ENCODE measurements at regions not wholly inside any gene's neighbourhood (a gene's known extent, or its start where the extent isn't known, plus 50 kb on each side); places are given as distances from the start of the nearest gene placed in this dataset.

DNA sequence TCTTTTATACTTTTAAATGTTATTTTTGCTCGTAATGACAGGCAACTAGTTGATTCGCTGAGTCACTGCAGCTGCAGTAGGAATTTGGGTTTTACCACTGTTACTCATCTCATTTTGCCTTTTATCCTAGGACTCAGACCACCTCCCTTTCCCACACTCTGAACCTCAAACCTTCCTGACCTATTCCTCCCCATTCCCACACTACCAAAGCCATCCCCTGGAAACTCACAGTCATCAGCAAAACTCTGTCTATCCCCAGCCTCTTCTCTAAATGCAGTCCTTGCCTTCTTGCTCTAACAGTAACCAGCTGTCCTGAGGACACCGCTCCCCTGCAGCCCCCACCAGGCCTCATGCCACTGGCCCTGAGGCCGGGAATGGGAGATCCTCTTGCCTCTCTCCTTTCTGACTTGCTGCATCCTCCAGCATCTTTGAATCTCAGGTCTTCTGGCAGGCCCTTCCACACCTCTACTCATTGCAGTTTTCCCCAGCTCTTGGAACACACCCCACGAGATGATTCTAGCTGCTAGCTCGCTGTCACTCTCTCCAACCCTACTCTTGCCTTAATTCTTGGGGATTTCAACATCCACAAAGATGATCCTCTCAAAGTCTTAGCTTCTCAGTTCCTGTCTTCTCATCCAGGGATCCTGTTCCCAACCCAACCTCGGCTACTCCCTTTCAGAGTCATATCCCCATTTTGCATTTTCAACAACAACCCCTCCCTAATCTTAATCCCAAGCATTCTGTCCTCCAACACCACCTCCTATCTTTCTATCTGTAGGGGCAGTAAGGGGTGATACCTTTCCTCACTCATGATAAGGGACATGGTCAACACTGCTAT lies 55.9 kb upstream of the C3orf80 start:
- DNase-seq = peak in 1 of 3 donors; percentile 76

DNA sequence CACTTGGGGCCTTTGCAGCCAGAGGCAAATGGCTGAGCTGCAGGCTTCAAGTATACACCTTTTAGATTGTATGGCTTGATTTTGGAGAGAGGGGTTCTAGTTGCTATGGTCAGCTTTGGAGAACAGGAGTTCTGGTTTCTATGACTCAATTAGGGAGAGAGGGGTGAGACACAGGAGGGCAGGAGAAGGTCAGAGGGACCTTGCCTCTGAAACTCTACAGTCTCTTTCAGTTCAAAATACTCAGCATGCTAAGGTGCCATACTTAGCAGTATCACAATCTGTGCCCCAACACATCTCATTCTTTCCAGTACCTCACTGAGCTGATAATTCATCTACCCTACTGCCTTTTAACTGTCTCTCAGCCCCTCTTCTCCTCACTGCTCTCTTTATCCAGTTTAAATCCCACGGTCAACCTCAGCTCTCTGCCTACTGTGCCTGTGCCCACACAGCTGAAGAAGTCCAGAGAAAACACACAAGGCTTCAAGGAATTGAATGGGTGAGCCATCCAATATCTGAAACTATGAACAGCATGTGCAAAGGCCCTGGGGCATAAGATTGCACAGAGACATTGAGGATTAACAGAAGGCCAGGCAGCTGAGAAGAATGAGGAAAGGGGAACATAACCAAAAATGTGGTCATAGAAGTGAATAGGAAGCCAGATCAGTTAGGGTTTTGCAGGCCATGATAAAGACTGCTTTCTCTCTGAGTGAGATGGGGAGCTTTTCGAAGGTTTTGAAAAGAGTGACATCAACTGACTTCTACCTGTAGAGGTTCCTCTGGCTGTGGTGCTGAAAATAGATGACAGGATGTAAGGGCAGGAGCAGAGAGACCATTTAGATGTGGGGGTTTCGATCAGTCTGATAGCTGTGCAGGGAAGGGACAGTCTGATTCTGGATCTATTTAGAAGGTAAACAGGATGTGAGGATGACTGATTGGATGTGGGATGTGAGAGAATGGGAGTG lies 54.5 kb upstream of the C3orf80 start:
- DNase-seq = no peak

DNA sequence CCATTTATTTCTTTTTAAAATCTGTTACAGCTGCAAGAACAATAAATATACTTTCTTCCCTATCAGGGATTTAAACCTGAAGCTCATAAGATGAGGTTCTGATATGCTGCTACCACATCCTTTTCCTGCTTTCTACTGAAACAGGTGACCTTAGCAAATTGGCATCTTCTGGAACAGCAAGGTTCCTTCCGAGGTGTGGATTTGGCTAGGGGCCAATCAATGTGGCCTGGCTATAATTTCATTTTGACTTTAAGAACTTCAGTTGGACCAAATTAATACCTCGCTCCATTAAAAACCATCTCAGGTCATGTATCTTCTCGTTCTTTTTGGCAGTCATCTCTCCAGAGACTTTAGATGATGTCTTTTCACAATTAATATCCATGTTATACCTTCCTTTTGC lies 53.4 kb upstream of the C3orf80 start:
- DNase-seq = no peak

- no peak for DNase-seq
Observed at GRCh38 chr3:160174621-160175020, 50.6 kb upstream of the C3orf80 start.

Measured in muscle of back (tissue), 3 donors.